ENCODE measurements at regions not wholly inside any gene's neighbourhood (a gene's known extent, or its start where the extent isn't known, plus 50 kb on each side); places are given as distances from the start of the nearest gene placed in this dataset.

GRCh38 chr9:107847978-107848964 lies 358.7 kb upstream of the KLF4 start:
- Mint-ChIP-seq H3K36me3 (ENCODE audit: low read depth) (no peaks in the 10 kb centered on the region), H3K27ac (no peak overlapping the region), H3K4me3 (no peak overlapping the region), H3K4me1 (no peaks in the 10 kb centered on the region), H3K9me3 (no peaks in the 10 kb centered on the region), H3K27me3 (no peaks in the 10 kb centered on the region)
- ChIA-PET POLR2A (no interaction called here), CTCF (no interaction called here)
- ATAC-seq (ENCODE audit: low read depth) (no peak), DNase-seq (no peak)
- intact Hi-C loops (cut with micrococcal nuclease), result no loop called here
- TF ChIP-seq CTCF (IDR thresholded peaks at IDR 0.05), result no peak

- no peak for TF ChIP-seq CTCF (IDR thresholded peaks at IDR 0.05)
- DNase-seq (no peak), ATAC-seq (ENCODE audit: low read depth) (no peak)
- intact Hi-C loops (cut with micrococcal nuclease), result loop anchor here (1.0 kb wide), 1 partner anchor 25 kb away; no protein-coding TSS in a partner anchor
- no peaks in the 10 kb centered on the region for H3K27me3 Mint-ChIP-seq
- POLR2A ChIA-PET, result no interaction called here
- H3K36me3 Mint-ChIP-seq (ENCODE audit: low read depth), result no peaks in the 10 kb centered on the region
- no peak overlapping the region for H3K4me3 Mint-ChIP-seq
- no peaks in the 10 kb centered on the region for H3K9me3 Mint-ChIP-seq
- CTCF ChIA-PET, result no interaction called here
- H3K4me1 Mint-ChIP-seq, result no peaks in the 10 kb centered on the region
- H3K27ac Mint-ChIP-seq, result no peak overlapping the region
These were observed 353.0 kb upstream of the KLF4 start for GRCh38 chr9:107842530-107842929.

- H3K4me1 Mint-ChIP-seq, result no peaks in the 10 kb centered on the region
- intact Hi-C loops (cut with micrococcal nuclease), result no loop called here
- no peak for TF ChIP-seq CTCF (IDR thresholded peaks at IDR 0.05)
- ATAC-seq (ENCODE audit: low read depth), result no peak
- H3K36me3 Mint-ChIP-seq (ENCODE audit: low read depth), result no peaks in the 10 kb centered on the region
- CTCF ChIA-PET, result no interaction called here
- no peak overlapping the region for H3K4me3 Mint-ChIP-seq
- H3K9me3 Mint-ChIP-seq, result no peaks in the 10 kb centered on the region
- POLR2A ChIA-PET, result no interaction called here
- DNase-seq, result no peak
- no peak overlapping the region for H3K27ac Mint-ChIP-seq
- H3K27me3 Mint-ChIP-seq, result no peaks in the 10 kb centered on the region
These were observed 351.5 kb upstream of the KLF4 start for GRCh38 chr9:107841076-107841475.

DNA sequence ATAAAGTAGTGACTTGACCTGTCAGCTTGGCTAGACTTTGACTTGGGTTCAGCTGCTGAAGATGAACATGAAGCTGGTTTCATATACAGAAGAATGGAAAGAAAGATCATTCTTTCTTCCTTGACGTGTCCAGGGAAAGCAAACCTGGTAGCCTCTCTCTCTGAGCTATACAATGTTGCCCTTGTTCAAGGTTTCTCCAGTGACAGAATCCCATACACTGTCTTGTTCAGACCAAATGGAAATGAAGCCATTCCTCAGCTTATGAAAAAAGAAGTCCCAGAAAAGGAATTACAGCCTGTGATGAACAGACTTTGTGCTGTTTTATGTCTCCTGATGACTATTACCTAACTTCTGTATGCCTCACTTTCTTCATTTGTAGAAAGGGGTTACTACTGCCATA lies 349.8 kb upstream of the KLF4 start:
- Mint-ChIP-seq H3K9me3 (no peaks in the 10 kb centered on the region), H3K27ac (no peak overlapping the region), H3K27me3 (no peaks in the 10 kb centered on the region), H3K4me1 (no peaks in the 10 kb centered on the region), H3K36me3 (ENCODE audit: low read depth) (no peaks in the 10 kb centered on the region), H3K4me3 (no peak overlapping the region)
- no peak for ATAC-seq (ENCODE audit: low read depth)
- ChIA-PET POLR2A (interaction anchor here (0.6 kb wide), 1 partner anchor 719 kb away, joined by 3 read pairs; no protein-coding TSS in a partner anchor), CTCF (no interaction called here)
- no peak for DNase-seq
- intact Hi-C loops (cut with micrococcal nuclease), result no loop called here
- no peak for TF ChIP-seq CTCF (IDR thresholded peaks at IDR 0.05)

DNA sequence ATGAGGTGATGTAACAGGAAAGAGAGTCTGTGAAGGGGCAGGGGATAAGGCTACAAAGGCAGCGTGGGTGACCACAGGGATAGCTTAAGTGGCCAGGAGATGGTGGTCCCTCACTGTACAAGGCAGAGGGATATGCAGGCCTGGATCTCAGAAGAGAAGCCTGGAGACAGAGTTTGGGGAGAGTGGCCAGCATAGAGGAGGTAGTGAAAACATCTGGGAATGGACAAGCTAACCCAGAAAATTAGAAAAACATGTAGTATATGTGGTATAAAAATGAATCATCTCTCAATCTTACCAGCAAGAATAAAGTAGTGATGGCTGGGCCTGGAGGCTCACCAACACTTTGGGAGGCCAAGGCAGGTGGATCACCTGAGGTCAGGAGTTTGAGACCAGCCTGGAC lies 349.2 kb upstream of the KLF4 start:
- no peak overlapping the region for H3K27ac Mint-ChIP-seq
- CTCF ChIA-PET, result no interaction called here

More for the DNA sequence above, 349.2 kb upstream of the KLF4 start:
- no peaks in the 10 kb centered on the region for H3K36me3 Mint-ChIP-seq (ENCODE audit: low read depth)
- H3K4me3 Mint-ChIP-seq, result no peak overlapping the region
- ATAC-seq (ENCODE audit: low read depth) (no peak), DNase-seq (no peak)
- TF ChIP-seq CTCF (IDR thresholded peaks at IDR 0.05), result no peak
- intact Hi-C loops (cut with micrococcal nuclease), result no loop called here
- POLR2A ChIA-PET, result no interaction called here
- no peaks in the 10 kb centered on the region for H3K27me3 Mint-ChIP-seq
- no peaks in the 10 kb centered on the region for H3K9me3 Mint-ChIP-seq
- no peaks in the 10 kb centered on the region for H3K4me1 Mint-ChIP-seq
